ENCODE measurements at regions not wholly inside any gene's neighbourhood (a gene's known extent, or its start where the extent isn't known, plus 50 kb on each side); places are given as distances from the start of the nearest gene placed in this dataset.
"Not testable (repeated sequence)": the region's sequence is repeated elsewhere in the genome, so short reads cannot be mapped to it uniquely, and the experiment has no call there.

GRCh38 chr3:181974198-181974597 is 262.5 kb downstream of the SOX2 start:
- in situ Hi-C loops (cut with MboI; ENCODE audit: low sequenced_read_pairs) = no loop called here

GRCh38 chr3:181976526-181976925 is 264.8 kb downstream of the SOX2 start:
- in situ Hi-C loops (cut with MboI; ENCODE audit: low sequenced_read_pairs) = no loop called here

GRCh38 chr3:181985386-181985785 is 273.7 kb downstream of the SOX2 start:
- in situ Hi-C loops (cut with MboI; ENCODE audit: low sequenced_read_pairs) = no loop called here

GRCh38 chr3:181987736-181988135 is 276.0 kb downstream of the SOX2 start:
- in situ Hi-C loops (cut with MboI; ENCODE audit: low sequenced_read_pairs) = no loop called here

GRCh38 chr3:181998828-181999227 is 287.1 kb downstream of the SOX2 start:
- in situ Hi-C loops (cut with MboI; ENCODE audit: low sequenced_read_pairs) = no loop called here

- in situ Hi-C loops (cut with MboI; ENCODE audit: low sequenced_read_pairs) = no loop called here
Measured at GRCh38 chr3:181999314-181999713, 287.6 kb downstream of the SOX2 start.

GRCh38 chr3:182000447-182000846 is 288.7 kb downstream of the SOX2 start:
- in situ Hi-C loops (cut with MboI; ENCODE audit: low sequenced_read_pairs) = no loop called here

- in situ Hi-C loops (cut with MboI; ENCODE audit: low sequenced_read_pairs) = no loop called here
Measured at GRCh38 chr3:182005219-182005618, 293.5 kb downstream of the SOX2 start.

GRCh38 chr3:182005701-182006100 is 294.0 kb downstream of the SOX2 start:
- in situ Hi-C loops (cut with MboI; ENCODE audit: low sequenced_read_pairs) = no loop called here

GRCh38 chr3:182006431-182006830 is 294.7 kb downstream of the SOX2 start:
- in situ Hi-C loops (cut with MboI; ENCODE audit: low sequenced_read_pairs) = no loop called here

- in situ Hi-C loops (cut with MboI; ENCODE audit: low sequenced_read_pairs) = no loop called here
Measured at GRCh38 chr3:182007441-182007840, 295.7 kb downstream of the SOX2 start.

GRCh38 chr3:182018361-182018760 is 306.6 kb downstream of the SOX2 start:
- in situ Hi-C loops (cut with MboI; ENCODE audit: low sequenced_read_pairs) = no loop called here

- in situ Hi-C loops (cut with MboI; ENCODE audit: low sequenced_read_pairs) = no loop called here
Measured at GRCh38 chr3:182019926-182020325, 308.2 kb downstream of the SOX2 start.

- in situ Hi-C loops (cut with MboI; ENCODE audit: low sequenced_read_pairs) = no loop called here
Measured at GRCh38 chr3:182023843-182024242, 312.1 kb downstream of the SOX2 start.

- in situ Hi-C loops (cut with MboI; ENCODE audit: low sequenced_read_pairs) = no loop called here
Measured at GRCh38 chr3:182027366-182027765, 315.6 kb downstream of the SOX2 start.

GRCh38 chr3:182028081-182028480 is 316.4 kb downstream of the SOX2 start:
- in situ Hi-C loops (cut with MboI; ENCODE audit: low sequenced_read_pairs) = no loop called here

- in situ Hi-C loops (cut with MboI; ENCODE audit: low sequenced_read_pairs) = not testable (repeated sequence)
Measured at GRCh38 chr3:182034231-182034630, 322.5 kb downstream of the SOX2 start.

GRCh38 chr3:182035324-182035723 is 323.6 kb downstream of the SOX2 start:
- in situ Hi-C loops (cut with MboI; ENCODE audit: low sequenced_read_pairs) = no loop called here

GRCh38 chr3:182036382-182036781 is 324.7 kb downstream of the SOX2 start:
- in situ Hi-C loops (cut with MboI; ENCODE audit: low sequenced_read_pairs) = no loop called here

GRCh38 chr3:182041668-182042291 is 330.1 kb downstream of the SOX2 start:
- in situ Hi-C loops (cut with MboI; ENCODE audit: low sequenced_read_pairs) = no loop called here

GRCh38 chr3:182045736-182046135 is 334.0 kb downstream of the SOX2 start:
- in situ Hi-C loops (cut with MboI; ENCODE audit: low sequenced_read_pairs) = no loop called here

GRCh38 chr3:182046166-182046764 is 334.5 kb downstream of the SOX2 start:
- in situ Hi-C loops (cut with MboI; ENCODE audit: low sequenced_read_pairs) = no loop called here

- in situ Hi-C loops (cut with MboI; ENCODE audit: low sequenced_read_pairs) = no loop called here
Measured at GRCh38 chr3:182050932-182051331, 339.2 kb downstream of the SOX2 start.

All from HL-60/S4 treated with phorbol 12-myristate 13-acetate at 8.2 ng/mL for 4 days and 3 days (cell line).